AG09319 (cell line): ENCODE measurements at regions not wholly inside any gene's neighbourhood (a gene's known extent, or its start where the extent isn't known, plus 50 kb on each side); places are given as distances from the start of the nearest gene placed in this dataset.

ENCODE experiments used
- DNase-seq: peaks from one replicate; pipeline ENCODE4 v3.0.0-alpha.2; 2010; ENCODE audit warnings: low read depth; ENCODE audit errors: extremely low read depth
- TF ChIP-seq, protein P1 (sequence below): IDR thresholded peaks from 2 replicates; pipeline ENCODE4 v1.5.1; 2011; ENCODE audit warnings: low read depth, mild to moderate bottlenecking, inconsistent platforms, low read length, moderate library complexity

DNA sequence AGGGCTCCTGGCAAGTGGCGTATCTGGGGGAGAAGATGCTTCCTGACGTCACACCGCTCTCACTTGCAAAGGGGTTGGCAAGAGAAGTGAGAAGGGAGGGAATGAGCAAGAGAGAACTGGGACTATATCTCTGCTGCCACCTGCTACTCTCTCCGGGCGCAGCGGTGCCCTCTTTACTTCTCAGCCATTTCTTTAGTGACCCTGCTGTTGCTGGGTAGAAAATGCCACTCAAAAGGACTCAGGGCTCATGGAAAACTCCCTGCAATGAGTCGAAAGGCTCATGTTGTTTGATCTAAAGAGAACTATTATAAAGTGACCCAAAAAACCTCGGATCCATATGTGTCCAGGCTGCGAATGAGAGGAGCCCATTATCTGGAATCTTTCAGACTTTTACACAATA, 401.8 kb downstream of the SAMD5 start:
- TF ChIP-seq, protein P1, sequence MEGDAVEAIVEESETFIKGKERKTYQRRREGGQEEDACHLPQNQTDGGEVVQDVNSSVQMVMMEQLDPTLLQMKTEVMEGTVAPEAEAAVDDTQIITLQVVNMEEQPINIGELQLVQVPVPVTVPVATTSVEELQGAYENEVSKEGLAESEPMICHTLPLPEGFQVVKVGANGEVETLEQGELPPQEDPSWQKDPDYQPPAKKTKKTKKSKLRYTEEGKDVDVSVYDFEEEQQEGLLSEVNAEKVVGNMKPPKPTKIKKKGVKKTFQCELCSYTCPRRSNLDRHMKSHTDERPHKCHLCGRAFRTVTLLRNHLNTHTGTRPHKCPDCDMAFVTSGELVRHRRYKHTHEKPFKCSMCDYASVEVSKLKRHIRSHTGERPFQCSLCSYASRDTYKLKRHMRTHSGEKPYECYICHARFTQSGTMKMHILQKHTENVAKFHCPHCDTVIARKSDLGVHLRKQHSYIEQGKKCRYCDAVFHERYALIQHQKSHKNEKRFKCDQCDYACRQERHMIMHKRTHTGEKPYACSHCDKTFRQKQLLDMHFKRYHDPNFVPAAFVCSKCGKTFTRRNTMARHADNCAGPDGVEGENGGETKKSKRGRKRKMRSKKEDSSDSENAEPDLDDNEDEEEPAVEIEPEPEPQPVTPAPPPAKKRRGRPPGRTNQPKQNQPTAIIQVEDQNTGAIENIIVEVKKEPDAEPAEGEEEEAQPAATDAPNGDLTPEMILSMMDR: no peak
- DNase-seq: no peak

DNA sequence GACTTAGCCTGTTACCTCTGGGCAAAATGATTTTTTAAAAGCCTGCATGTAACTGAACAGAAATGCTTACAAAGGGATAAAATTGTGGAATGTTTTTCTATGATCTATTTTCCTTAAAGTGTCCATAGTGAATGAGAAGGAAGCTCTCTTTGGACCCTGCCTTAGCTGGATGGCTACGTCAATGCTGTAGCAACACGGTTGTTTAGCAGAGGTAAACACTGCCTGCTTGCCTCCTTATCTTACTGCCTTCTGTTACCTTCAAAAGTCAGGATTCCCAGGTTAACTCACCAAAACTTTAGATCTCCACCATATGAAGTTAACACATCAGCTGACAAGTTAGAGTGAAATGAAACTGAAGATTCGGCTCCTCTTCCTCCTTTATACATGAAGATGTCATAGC, 402.6 kb downstream of the SAMD5 start:
- TF ChIP-seq, protein P1: no peak

DNA sequence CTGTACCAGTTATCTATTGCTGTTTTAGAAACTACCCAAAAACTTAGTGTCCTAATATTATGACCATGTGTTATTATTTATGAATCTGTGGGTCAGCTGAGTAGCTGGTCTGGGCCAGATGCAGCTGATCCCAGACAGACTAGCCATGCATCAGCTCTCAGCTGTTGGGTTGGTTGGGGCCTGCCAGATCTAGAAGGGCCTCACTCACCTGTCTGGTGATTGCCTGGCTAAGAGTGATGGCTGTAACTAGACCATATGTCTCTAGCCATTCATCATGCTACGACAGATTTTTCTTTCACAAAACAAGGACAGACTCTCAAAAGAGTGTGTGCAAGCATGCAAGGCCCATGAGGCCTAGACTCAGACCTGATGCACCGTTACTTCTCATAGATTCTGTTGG, 403.2 kb downstream of the SAMD5 start:
- no peak for DNase-seq
- TF ChIP-seq, protein P1: no peak

More for the DNA sequence above, 402.6 kb downstream of the SAMD5 start:
- DNase-seq: no peak

DNA sequence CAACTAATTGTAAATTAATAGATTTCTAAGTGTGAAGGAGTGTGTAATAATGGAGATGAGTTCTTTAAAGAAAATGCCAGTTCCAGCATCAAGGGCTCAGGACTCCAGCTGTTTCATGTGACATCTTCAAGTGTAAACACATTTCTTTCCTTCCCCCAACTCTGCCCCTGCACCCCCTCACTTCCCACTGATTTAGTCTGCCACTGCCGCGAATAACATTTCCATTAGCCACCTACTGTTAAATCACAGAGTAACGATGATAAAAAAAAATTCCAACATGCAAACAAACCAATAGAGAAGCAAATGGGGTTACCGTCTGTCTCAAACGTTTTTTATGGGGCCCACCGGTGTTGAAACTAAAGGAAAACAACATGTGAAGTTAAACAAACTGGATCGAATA, 414.3 kb downstream of the SAMD5 start:
- no peak for DNase-seq
- TF ChIP-seq, protein P1: no peak

DNA sequence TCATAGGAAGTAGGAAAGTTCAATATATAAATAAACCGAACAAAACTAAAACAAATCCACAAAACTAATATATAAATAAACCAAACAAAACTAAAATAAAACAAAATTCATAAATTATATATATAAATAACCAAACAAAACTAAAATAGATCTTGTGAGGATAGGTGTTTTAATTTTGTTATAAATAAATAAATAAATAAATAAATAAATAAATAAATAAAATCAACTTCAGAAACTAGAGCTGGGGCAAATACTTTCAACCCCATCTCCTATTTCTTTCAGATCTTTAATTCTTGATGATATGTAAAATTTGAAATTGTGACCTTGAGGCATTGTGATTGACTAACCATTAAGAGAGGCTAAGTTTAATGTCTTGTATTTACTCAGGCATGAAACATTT, 416.1 kb downstream of the SAMD5 start:
- no peak for DNase-seq
- TF ChIP-seq, protein P1: no peak

DNA sequence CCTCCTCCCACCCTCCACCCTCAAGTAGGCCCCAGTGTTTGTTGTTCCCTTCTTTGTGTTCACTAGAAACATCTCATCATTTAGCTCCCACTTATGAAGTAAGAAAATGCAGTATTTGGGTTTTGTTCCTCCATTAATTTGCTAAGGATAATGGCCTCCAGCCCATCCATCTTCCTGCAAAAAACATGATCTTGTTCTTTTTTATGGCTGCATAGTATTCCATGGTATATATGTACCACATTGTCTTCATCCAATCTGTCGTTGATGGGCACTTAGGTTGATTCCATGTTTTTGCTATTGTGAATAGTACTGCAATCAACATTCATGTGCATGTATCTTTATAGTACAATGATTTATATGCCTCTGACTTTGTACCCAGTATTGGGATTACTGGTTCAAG, 416.8 kb upstream of the SASH1 start:
- TF ChIP-seq, protein P1: no peak
- DNase-seq: no peak

DNA sequence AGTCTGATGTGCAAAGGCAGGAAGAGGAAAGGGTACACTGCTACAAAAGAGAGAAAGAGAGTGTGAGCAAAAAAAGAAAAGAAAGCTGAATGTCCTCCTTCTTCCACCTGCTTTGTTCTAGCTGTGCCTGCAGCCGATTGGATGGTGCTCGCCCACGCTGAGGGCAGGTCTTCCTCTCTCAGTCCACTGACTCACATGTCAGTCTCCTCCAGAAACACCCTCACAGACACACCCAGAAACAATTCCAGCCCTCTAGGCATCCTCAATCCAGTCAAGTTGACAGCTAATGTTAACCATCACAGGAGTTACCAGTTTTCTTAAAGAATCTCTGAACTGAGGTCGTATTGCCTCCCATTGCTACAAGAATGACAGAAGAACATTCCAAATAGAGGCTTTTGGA, 411.9 kb upstream of the SASH1 start:
- no peak for DNase-seq
- TF ChIP-seq, protein P1: no peak

DNA sequence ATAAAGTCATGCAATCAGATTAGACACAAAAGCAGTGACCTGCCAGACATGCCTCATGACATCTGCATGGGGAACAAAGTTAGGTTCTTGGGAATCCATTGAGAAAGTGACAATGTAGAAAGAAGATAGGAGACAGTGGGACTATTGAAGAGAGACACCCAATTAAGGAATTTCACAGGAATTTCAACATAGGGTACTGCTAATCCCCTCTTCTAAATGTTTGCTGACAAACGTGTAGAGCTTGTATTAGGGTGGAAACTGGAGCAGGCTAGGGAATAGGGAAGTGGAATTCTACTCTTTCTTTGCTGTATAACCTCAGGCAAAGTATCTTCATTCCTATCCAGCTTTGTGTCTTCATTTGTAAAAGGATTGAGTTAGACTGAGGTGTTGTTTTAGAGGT, 409.4 kb upstream of the SASH1 start:
- TF ChIP-seq, protein P1: no peak
- DNase-seq: no peak
